Left lung (tissue), 4 donors: ENCODE measurements at regions not wholly inside any gene's neighbourhood (a gene's known extent, or its start where the extent isn't known, plus 50 kb on each side); places are given as distances from the start of the nearest gene placed in this dataset.

Experiments
- ATAC-seq: fragments of 200-7000 bp; cut with Tn5 transposase; one replicate; pipeline ENCODE4 v1.9.1; 2020; ENCODE audit warnings: moderate library complexity
- DNase-seq, 4 donors: peaks; one replicate each; pipeline ENCODE4 v3.0.0-alpha.2; 2013 to 2020
- H3K27ac ChIP-seq, 2 donors: fragments of 200-600 bp; sonication (generic) in 1 of 2; one replicate each; pipeline versions ENCODE4 v1.5.0 to v1.8.0; 2020 to 2021
- H3K27me3 ChIP-seq, 2 donors: fragments of 200-600 bp; sonication (generic) in 1 of 2; one replicate each; pipeline versions ENCODE4 v1.5.0 to v1.8.0; 2020 to 2021
- H3K36me3 ChIP-seq, 2 donors: fragments of 200-600 bp; sonication (generic) in 1 of 2; one replicate each; pipeline versions ENCODE4 v1.5.0 to v1.8.0; 2020 to 2021
- H3K4me1 ChIP-seq, 2 donors: fragments of 200-600 bp; one replicate each; pipeline ENCODE4 v1.8.0; 2021
- H3K4me3 ChIP-seq, 2 donors: fragments of 200-600 bp; sonication (generic) in 1 of 2; one replicate each; pipeline versions ENCODE4 v1.5.0 to v1.8.0; 2020 to 2021; ENCODE audit warnings: mild to moderate bottlenecking in 1 of 2
- H3K9me3 ChIP-seq, 2 donors: fragments of 200-600 bp; sonication (generic) in 1 of 2; one replicate each; pipeline versions ENCODE4 v1.5.0 to v1.8.0; 2020 to 2021
- CTCF ChIP-seq, 2 donors: fragments of 200-600 bp; sonication (generic) in 1 of 2; IDR thresholded peaks; one replicate each; pipeline versions ENCODE4 v1.5.0 to v1.8.0; 2021; ENCODE audit warnings: antibody characterized with exemption in 2 of 2
- intact Hi-C, 2 donors: fragments of 100-400 bp; cut with DNase I; formaldehyde crosslinking; loops; one replicate each; pipeline versions ENCODE4 v1.11.2 to v1.14.2; 2022
- donor health status: DM: no; HTN: yes; CAD: no.
- donor health status: DM: no; HTN: no; CAD: no.

GRCh38 chr2:215606219-215606618, 170.4 kb upstream of the FN1 start:
- TF ChIP-seq CTCF (IDR thresholded peaks at IDR 0.05), result no peak
- no peak for ATAC-seq

GRCh38 chr2:215605214-215605613, 169.3 kb upstream of the FN1 start:
- Histone ChIP-seq H3K9me3 (no peaks in the 10 kb centered on the region), H3K4me3 (no peak overlapping the region), H3K27ac (no peak overlapping the region), H3K4me1 (no peaks in the 10 kb centered on the region), H3K36me3 (no peaks in the 10 kb centered on the region), H3K27me3 (no peaks in the 10 kb centered on the region)
- no peak for TF ChIP-seq CTCF (IDR thresholded peaks at IDR 0.05)
- ATAC-seq, result no peak
- intact Hi-C loops, result no loop called here
- no peak for DNase-seq

More at GRCh38 chr2:215606219-215606618, 170.4 kb upstream of the FN1 start:
- no peak overlapping the region for H3K4me3 ChIP-seq
- H3K9me3 ChIP-seq, result no peaks in the 10 kb centered on the region
- DNase-seq, result no peak
- H3K36me3 ChIP-seq, result no peaks in the 10 kb centered on the region
- intact Hi-C loops, result no loop called here
- H3K27ac ChIP-seq, result no peak overlapping the region
- peaks cover 0 to under 1% of the 10 kb centered on the region in 2 donors for H3K4me1 ChIP-seq
- H3K27me3 ChIP-seq, result no peaks in the 10 kb centered on the region

- DNase-seq (no peak), ATAC-seq (no peak)
- TF ChIP-seq CTCF (IDR thresholded peaks at IDR 0.05), result no peak
- Histone ChIP-seq H3K4me1 (no peaks in the 10 kb centered on the region), H3K27ac (no peak overlapping the region), H3K9me3 (no peaks in the 10 kb centered on the region), H3K27me3 (no peaks in the 10 kb centered on the region), H3K36me3 (no peaks in the 10 kb centered on the region), H3K4me3 (no peak overlapping the region)
- intact Hi-C loops, result no loop called here
Measured at GRCh38 chr2:215604606-215605005, 168.7 kb upstream of the FN1 start.

- TF ChIP-seq CTCF (IDR thresholded peaks at IDR 0.05), result no peak
- H3K9me3 ChIP-seq, result no peaks in the 10 kb centered on the region
- no peak overlapping the region for H3K27ac ChIP-seq
- DNase-seq, result no peak
- no peaks in the 10 kb centered on the region for H3K36me3 ChIP-seq
- no peak overlapping the region for H3K4me3 ChIP-seq
- H3K27me3 ChIP-seq, result no peaks in the 10 kb centered on the region
- no peaks in the 10 kb centered on the region for H3K4me1 ChIP-seq
- intact Hi-C loops, result no loop called here
- no peak for ATAC-seq
Measured at GRCh38 chr2:215603440-215603839, 167.6 kb upstream of the FN1 start.

GRCh38 chr2:215602997-215603396, 167.1 kb upstream of the FN1 start:
- DNase-seq (no peak), ATAC-seq (no peak)
- Histone ChIP-seq H3K9me3 (no peaks in the 10 kb centered on the region), H3K27me3 (no peaks in the 10 kb centered on the region), H3K4me1 (no peaks in the 10 kb centered on the region), H3K27ac (no peak overlapping the region), H3K4me3 (no peak overlapping the region), H3K36me3 (no peaks in the 10 kb centered on the region)
- intact Hi-C loops, result no loop called here
- no peak for TF ChIP-seq CTCF (IDR thresholded peaks at IDR 0.05)
